Lower lobe of right lung (tissue), 2 donors: ENCODE measurements at regions not wholly inside any gene's neighbourhood (a gene's known extent, or its start where the extent isn't known, plus 50 kb on each side); places are given as distances from the start of the nearest gene placed in this dataset.

ENCODE experiments used
- ATAC-seq, 2 donors: fragments of 200-7000 bp; cut with Tn5 transposase; one replicate each; pipeline ENCODE4 v1.9.1; 2020 to 2022; ENCODE audit warnings: mild to moderate bottlenecking in 2 of 2, moderate library complexity in 2 of 2
- DNase-seq: peaks from one replicate; pipeline ENCODE4 v3.0.0-alpha.2; 2020
- H3K27ac ChIP-seq: fragments of 200-600 bp; one replicate; pipeline ENCODE4 v1.8.0; 2022
- H3K27me3 ChIP-seq: fragments of 200-600 bp; one replicate; pipeline ENCODE4 v1.8.0; 2022; ENCODE audit warnings: low read depth
- H3K36me3 ChIP-seq: fragments of 200-600 bp; one replicate; pipeline ENCODE4 v1.8.0; 2022; ENCODE audit warnings: mild to moderate bottlenecking
- H3K4me1 ChIP-seq: fragments of 200-600 bp; one replicate; pipeline ENCODE4 v1.8.0; 2022
- H3K4me3 ChIP-seq: fragments of 200-600 bp; one replicate; pipeline ENCODE4 v1.8.0; 2022; ENCODE audit warnings: mild to moderate bottlenecking
- H3K9me3 ChIP-seq: fragments of 200-600 bp; one replicate; pipeline ENCODE4 v1.8.0; 2022
- intact Hi-C: fragments of 100-400 bp; cut with DNase I; formaldehyde crosslinking; loops from one replicate; pipeline ENCODE4 v1.11.0; 2022
- TF ChIP-seq, protein P1 (sequence below): fragments of 200-600 bp; IDR thresholded peaks from one replicate; pipeline ENCODE4 v1.8.0; 2022; ENCODE audit warnings: antibody characterized with exemption, mild to moderate bottlenecking
- donor health status: DM: no; HTN: yes; CAD: no; lungs with severe emphysema.

GRCh38 chr22:48235744-48236143 is 1473.3 kb downstream of the TBC1D22A start:
- Histone ChIP-seq H3K36me3 (no peaks in the 10 kb centered on the region), H3K4me1 (no peaks in the 10 kb centered on the region), H3K4me3 (no peak overlapping the region), H3K9me3 (peaks cover 18% of the 10 kb centered on the region), H3K27ac (no peak overlapping the region), H3K27me3 (no peaks in the 10 kb centered on the region)
- DNase-seq: no peak
- TF ChIP-seq, protein P1, sequence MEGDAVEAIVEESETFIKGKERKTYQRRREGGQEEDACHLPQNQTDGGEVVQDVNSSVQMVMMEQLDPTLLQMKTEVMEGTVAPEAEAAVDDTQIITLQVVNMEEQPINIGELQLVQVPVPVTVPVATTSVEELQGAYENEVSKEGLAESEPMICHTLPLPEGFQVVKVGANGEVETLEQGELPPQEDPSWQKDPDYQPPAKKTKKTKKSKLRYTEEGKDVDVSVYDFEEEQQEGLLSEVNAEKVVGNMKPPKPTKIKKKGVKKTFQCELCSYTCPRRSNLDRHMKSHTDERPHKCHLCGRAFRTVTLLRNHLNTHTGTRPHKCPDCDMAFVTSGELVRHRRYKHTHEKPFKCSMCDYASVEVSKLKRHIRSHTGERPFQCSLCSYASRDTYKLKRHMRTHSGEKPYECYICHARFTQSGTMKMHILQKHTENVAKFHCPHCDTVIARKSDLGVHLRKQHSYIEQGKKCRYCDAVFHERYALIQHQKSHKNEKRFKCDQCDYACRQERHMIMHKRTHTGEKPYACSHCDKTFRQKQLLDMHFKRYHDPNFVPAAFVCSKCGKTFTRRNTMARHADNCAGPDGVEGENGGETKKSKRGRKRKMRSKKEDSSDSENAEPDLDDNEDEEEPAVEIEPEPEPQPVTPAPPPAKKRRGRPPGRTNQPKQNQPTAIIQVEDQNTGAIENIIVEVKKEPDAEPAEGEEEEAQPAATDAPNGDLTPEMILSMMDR: no peak
- no peak for ATAC-seq
- intact Hi-C loops: no loop called here

- no peak overlapping the region for H3K4me3 ChIP-seq
- H3K36me3 ChIP-seq: no peaks in the 10 kb centered on the region
- peaks cover 18% of the 10 kb centered on the region for H3K9me3 ChIP-seq
- TF ChIP-seq, protein P1: no peak
- DNase-seq (no peak), ATAC-seq (no peak)
- no peak overlapping the region for H3K27ac ChIP-seq
- H3K27me3 ChIP-seq: no peaks in the 10 kb centered on the region
- intact Hi-C loops: no loop called here
- no peaks in the 10 kb centered on the region for H3K4me1 ChIP-seq
Measured at GRCh38 chr22:48234011-48234410, 1471.6 kb downstream of the TBC1D22A start.

GRCh38 chr22:48233586-48233985 is 1471.1 kb downstream of the TBC1D22A start:
- DNase-seq: no peak
- Histone ChIP-seq H3K9me3 (peaks cover 18% of the 10 kb centered on the region), H3K4me3 (no peak overlapping the region), H3K4me1 (no peaks in the 10 kb centered on the region), H3K36me3 (no peaks in the 10 kb centered on the region), H3K27me3 (no peaks in the 10 kb centered on the region), H3K27ac (no peak overlapping the region)
- TF ChIP-seq, protein P1: no peak
- intact Hi-C loops: no loop called here
- ATAC-seq: no peak

DNA sequence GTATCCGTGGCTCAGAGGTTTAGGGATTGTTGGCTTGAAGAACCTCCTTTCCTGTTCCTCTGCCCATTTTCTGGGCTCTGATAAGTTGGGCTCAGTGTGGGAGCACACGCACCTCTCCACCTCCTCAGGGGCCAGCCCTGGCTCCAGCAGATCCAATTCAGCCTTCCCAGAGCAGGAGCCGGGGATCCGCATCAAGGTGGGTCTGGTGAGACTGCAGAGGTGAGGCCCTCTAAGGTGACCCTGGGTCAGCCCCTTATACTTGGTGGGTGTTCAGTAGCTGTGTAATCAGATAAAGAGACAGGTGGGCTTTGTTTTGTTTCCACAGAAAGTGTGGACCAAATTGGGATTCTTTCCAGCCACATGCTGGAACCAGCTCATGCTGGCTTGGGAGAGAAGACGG is 1466.0 kb downstream of the TBC1D22A start:
- ATAC-seq: no peak
- intact Hi-C loops: no loop called here
- H3K36me3 ChIP-seq: no peaks in the 10 kb centered on the region

GRCh38 chr22:48227341-48228018 is 1465.0 kb downstream of the TBC1D22A start:
- no peaks in the 10 kb centered on the region for H3K36me3 ChIP-seq
- H3K9me3 ChIP-seq: peaks cover 2% of the 10 kb centered on the region
- DNase-seq (no peak), ATAC-seq (no peak)
- TF ChIP-seq, protein P1: no peak
- intact Hi-C loops: no loop called here
- H3K27me3 ChIP-seq: no peaks in the 10 kb centered on the region
- no peaks in the 10 kb centered on the region for H3K4me1 ChIP-seq
- no peak overlapping the region for H3K4me3 ChIP-seq
- H3K27ac ChIP-seq: no peak overlapping the region

More for the DNA sequence above, 1466.0 kb downstream of the TBC1D22A start:
- Histone ChIP-seq H3K27ac (no peak overlapping the region), H3K9me3 (peaks cover 11% of the 10 kb centered on the region), H3K4me1 (no peaks in the 10 kb centered on the region), H3K27me3 (no peaks in the 10 kb centered on the region), H3K4me3 (no peak overlapping the region)
- TF ChIP-seq, protein P1: no peak
- no peak for DNase-seq
